GM19035 (cell line): ENCODE measurements at regions not wholly inside any gene's neighbourhood (a gene's known extent, or its start where the extent isn't known, plus 50 kb on each side); places are given as distances from the start of the nearest gene placed in this dataset.

Experiments
- ATAC-seq: cut with Tn5 transposase; IDR thresholded peaks from one replicate; pipeline ENCODE4 v1.9.1; 2021; ENCODE audit not compliant: unreplicated experiment

DNA sequence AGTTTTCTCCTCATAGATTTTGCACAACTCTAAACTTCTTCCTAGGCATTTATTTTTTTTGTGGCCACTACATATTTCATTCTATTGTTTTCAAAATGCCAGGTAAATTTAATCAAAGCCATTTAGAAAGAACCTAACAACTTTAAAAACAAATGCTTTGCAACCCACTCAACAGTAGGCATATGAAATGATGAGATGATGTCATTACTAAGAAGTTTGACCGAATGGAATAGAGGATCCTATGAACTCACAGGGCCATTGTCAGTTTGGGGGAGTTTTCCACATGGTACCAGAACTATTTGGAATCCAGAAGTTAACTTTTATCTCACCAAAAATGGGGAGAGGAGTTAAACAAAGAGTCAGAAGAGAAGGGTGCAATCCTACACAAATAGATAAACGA lies 100.7 kb upstream of the INHBA start:
- no peak for ATAC-seq

DNA sequence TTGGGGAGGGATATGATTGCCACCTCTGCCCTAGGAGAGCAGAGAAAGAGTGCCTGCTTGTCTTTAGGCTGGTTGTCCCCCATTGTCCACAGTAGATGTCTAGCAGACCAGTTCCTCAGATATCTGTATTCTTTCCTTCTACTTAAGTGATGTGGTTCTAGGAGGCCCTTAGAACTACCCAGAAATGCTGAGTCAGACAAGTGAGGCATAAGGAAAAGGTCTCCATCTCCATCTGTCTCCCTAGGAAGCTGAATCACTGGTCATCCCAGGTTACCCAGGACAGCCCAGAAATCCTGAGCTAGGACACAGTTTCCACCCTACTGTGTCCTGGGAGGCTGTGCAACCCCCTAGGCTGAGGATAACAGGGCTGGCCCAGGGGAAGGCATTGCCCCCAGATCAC lies 93.4 kb upstream of the INHBA start:
- no peak for ATAC-seq

- no peak for ATAC-seq
Observed at GRCh38 chr7:41795276-41795833, 92.5 kb upstream of the INHBA start.

- ATAC-seq: no peak
Observed at GRCh38 chr7:41793556-41793955, 90.7 kb upstream of the INHBA start.

DNA sequence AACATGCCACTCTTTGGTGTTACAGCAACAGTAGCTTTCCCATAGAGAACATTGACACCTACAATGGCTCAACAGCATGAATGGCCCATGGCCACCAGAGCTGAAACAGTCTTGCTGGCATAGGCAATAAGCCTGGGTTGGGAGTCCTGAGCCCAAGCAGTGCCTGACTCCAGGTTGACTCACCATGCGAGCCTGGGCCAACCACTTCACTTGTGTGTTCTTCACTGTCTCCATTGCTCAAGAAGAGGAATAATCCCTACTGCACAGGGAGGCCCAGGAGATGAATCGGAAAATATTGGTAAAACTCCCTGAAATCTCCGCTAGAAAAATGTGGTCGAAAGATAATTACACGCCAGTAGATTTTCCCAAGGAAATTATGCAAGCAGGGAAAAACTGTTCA lies 89.2 kb upstream of the INHBA start:
- no peak for ATAC-seq

- no peak for ATAC-seq
Observed at GRCh38 chr7:41788556-41788955, 85.7 kb upstream of the INHBA start.

- no peak for ATAC-seq
Observed at GRCh38 chr7:41787651-41788350, 84.9 kb upstream of the INHBA start.

- ATAC-seq: no peak
Observed at GRCh38 chr7:41786944-41787343, 84.1 kb upstream of the INHBA start.

GRCh38 chr7:41786404-41786803 lies 83.5 kb upstream of the INHBA start:
- no peak for ATAC-seq

DNA sequence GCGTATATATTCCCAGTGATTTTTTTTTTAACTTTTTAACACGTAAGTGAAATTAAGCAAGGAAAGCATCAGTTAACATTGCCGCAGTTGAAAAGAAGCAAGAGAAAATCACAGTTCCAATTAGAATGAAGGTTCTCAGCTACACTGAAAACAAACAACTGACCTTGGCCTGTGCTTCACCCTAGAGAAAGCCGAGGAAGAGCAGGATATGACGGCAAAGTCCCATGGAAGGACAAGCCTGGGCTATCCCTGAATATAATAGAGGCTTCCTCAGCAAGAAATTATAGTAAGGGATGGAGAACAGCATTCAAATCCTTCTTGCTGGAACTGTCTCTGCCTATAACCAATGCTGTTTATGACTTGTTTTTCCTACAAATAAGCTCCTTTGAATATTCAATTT lies 83.0 kb upstream of the INHBA start:
- ATAC-seq: no peak

DNA sequence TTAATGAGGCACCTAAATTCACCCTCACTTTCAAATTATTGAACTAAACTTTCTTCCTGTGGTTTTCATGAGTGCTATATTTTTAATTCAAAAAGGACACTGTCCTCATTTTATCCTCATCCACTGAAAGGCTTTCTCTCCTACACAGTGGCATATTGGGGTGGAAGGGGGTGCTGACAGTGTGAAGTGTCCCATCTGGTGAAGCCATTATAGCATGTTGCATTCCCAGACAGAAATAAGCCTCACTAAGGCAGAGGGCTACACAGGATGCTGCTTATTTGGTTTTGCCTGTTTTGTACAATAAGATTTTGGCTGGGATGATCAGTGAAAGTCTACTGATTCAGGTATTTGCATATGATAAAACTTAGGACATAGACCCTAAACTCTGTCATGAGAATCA lies 82.4 kb upstream of the INHBA start:
- no peak for ATAC-seq

DNA sequence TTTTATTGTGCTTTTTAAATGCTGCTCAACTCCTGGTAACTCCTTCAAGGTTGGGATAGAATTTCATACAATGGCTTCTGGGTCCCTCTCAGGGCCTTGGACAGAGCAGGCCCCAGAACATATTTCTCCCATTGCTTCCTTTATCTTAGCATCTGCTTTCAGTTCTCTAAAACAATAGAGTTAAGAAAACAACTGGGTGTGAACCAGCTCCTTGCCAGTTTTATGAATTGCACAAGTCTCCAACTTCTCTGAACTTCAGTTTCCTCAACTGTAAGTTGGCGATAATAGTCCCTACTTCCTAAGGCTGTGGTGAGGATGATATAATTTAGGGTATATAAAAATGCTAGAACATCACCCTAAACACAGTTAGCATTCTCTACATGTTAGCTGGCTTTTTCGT lies 77.0 kb upstream of the INHBA start:
- no peak for ATAC-seq

DNA sequence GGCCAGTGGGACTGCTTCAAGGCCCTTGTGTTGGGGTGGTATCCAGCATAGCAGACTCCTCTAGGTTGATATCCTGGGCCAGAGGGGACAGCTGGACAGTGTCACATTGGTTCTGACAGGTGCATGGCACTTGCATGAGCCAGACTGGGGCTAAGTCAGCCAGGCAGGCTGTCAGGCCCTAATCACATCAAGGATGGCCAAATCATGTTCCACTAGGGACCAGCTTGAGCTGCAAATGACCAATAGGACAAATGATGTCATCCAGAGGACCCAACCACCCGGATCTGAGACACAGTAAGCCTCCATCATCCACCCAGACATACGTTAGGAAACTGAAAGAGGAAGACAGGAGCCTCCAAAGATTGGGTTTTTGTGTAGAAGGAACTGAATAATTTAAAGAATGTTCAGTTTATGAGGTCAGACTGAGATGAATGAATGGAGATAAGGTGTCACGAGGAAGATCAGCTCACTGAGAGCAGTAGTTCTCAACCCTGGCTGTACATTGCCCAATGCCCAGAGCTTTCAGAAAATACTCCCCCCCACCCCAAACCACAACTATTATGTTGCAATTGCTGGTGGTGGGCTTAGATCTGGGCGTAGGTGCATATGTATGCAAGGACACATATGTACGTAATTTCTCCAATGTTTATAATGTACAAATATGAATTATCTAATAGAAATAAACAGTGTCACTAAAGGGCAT lies 75.2 kb upstream of the INHBA start:
- no peak for ATAC-seq

DNA sequence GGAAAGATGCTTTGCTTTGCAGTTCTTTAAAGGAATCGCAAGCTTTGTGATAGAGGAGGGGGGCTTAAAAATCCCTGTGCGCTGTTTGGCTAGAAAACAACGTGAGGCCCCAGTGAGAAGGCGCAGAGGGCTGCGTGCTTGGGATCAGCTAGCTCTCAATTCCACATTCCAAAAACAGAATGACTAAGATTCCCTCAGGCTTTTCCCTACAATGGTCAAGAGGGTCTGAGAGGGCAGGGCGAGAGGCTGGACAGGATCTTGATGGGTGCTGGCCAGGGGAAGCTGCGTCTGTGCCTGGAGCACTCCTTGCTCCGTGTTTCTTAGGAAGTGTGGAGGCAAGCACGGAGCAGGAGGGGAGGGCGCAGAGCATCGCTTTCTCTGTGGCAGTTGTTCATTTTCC lies 72.1 kb upstream of the INHBA start:
- no peak for ATAC-seq

DNA sequence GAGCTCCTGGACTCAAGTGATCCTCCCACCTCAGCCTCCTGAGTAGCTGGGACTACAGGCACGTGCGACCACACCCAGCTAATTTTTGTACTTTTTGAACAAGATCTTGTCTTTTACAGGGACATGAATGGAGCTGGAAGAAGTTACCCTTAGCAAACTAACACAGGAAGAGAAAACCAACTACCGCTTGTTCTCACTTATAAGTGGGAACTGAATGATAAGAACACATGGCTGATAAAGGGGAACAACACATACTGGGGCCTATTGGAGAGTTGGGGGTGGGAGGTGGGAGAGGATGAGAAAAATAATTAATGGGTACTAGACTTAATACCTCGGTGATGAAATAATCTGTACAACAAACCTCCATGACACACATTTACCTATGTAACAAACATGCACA lies 70.9 kb upstream of the INHBA start:
- no peak for ATAC-seq

GRCh38 chr7:41771717-41772116 lies 68.8 kb upstream of the INHBA start:
- ATAC-seq: no peak

GRCh38 chr7:41769162-41769561 lies 66.3 kb upstream of the INHBA start:
- no peak for ATAC-seq

DNA sequence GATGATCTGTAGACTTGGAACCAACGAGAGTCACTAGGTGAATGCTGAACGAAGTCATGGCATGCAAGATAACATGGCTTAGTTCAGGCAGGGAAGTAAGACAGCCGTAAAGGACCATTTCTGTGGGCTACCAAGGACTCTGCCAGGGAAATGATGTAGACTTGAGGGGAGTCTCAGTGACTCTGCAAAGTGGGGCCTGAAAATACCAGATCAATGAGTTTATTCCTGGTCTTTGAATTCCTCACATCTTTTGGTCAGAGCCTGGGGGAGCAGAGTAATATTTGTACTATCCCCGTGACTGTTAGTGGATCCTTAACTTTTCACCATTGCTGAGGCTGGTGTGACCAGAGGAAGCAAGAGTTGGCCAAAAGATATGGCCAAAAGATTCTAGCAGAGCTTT lies 60.7 kb upstream of the INHBA start:
- no peak for ATAC-seq

- ATAC-seq: no peak
Observed at GRCh38 chr7:41762641-41763040, 59.8 kb upstream of the INHBA start.

DNA sequence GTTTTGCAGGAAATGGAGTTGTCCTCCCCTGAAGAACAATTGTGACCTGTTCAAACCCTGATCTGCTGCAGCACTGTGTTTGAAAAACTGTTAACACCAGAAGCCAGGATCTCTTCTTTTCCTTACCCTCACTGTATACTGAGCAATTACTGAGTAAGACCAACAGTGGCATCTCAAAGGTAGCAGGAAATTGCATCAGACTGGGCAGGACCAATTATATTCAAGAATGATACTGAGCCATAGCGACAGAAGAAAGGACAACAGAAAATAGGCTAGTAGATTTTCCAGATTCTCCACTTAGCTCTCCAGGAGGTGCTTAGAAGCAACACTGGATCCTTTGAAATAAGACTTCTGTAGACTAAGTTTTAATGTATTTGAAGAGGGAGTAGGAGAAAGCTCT lies 57.4 kb upstream of the INHBA start:
- ATAC-seq: no peak

DNA sequence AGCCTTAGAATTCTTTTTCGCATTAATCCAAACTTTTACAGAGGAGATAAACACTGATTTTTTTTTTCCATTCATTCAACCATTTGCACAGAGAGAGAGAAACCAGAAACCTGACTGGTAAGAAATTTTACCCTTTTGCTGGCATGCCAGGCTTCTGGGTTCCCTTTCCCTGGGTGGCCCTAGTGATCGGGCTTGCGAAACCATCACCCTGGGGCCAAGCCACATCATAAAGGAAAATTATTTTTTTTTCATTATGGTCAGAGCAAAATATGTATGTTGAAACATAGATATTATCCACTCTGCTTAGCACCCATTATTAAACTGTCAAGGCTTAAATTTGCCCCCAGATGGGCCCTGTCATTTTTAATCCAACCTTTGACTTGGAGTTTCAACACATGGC lies 55.4 kb upstream of the INHBA start:
- ATAC-seq: no peak

- ATAC-seq: no peak
Observed at GRCh38 chr7:41756650-41757182, 53.8 kb upstream of the INHBA start.
